Dedifferentiated amniotic fluid mesenchymal stem cell (primary cell): ENCODE measurements at regions not wholly inside any gene's neighbourhood (a gene's known extent, or its start where the extent isn't known, plus 50 kb on each side); places are given as distances from the start of the nearest gene placed in this dataset.
"Not testable (repeated sequence)": the region's sequence is repeated elsewhere in the genome, so short reads cannot be mapped to it uniquely, and the experiment has no call there.

Experiments used
- DNase-seq: peaks from one replicate; pipeline ENCODE4 v3.0.0-alpha.2; 2016; ENCODE audit errors: extremely low spot score

DNA sequence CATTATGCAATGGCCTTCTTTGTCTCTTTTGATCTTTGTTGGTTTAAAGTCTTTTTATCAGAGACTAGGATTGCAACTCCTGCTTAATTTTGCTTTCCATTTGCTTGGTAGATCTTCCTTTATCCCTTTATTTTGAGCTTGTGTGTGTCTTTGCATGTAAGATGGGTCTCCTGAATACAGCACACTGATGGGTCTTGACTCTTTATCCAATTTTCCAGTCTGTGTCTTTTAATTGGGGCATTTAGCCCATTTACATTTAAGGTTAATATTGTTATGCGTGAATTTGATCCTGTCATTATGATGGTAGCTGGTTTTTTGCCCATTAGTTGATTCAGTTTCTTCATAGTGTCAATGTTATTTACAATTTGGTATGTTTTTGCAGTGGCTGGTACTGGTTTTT, 56.9 kb upstream of the TBX18 start:
- not testable (repeated sequence) for DNase-seq

DNA sequence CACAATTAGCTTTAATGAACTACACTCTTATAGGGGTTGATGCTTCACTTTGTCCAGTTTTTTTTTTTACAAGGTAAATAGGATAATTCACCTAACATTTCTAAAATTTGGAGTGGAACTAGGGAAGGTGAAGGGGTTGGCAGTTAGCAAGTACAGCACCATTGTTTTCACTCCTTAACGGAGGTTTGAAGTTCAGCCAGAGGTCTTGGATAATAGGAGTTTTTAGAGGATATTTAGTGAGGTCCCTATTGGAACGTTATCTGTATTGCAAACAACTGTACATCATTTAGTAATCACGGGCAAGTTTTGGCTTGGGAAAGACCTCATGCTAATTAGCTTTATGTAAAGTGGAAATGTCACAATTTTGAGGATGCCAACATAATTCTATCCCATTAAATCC, 52.3 kb upstream of the TBX18 start:
- DNase-seq = no peak

DNA sequence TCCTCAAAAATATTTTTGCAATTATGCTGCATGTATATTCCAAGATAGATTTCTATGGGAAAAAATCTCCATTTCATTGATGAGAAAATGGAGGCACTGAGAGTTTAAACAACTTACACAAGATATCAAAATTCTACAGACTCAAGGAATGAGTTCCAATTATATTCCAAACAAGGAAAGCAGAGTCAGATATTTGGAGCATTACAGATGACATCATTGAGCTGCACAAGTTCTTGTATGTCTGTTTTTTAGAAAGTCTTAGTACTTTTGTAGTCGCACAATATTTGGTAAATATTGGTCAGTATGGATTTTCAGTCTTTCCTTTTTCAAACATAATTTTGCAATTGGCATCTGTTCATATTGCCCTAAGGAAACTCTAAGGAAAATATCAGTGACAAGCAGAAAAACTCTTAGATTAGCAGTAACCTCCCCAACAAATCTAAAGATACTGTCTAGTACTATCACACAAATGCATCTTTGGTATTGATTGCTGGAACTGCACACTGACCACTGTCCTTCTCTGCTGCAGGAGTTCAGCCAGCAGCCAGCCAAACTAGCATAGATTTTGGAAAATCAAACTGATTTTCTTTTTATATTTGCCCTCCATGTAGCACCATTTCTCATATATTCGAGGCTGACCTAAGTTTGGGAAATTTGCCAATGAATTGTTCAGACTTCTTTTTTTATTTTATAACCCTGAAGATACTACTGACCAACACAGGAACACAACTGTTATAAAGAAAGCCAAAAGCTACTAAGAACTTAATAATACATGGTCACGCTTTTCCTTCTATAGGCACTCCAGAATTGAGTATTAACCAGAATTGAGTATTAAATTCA, 51.7 kb upstream of the TBX18 start:
- DNase-seq = no peak
